Ishikawa (cell line): ENCODE measurements at regions not wholly inside any gene's neighbourhood (a gene's known extent, or its start where the extent isn't known, plus 50 kb on each side); places are given as distances from the start of the nearest gene placed in this dataset.

Experiments
- CEBPB ChIP-seq: IDR thresholded peaks from 2 replicates; pipeline ENCODE4 v1.6.1; 2012
- CREB1 ChIP-seq: IDR thresholded peaks from 2 replicates; pipeline ENCODE4 v1.6.1; 2012; ENCODE audit warnings: low read depth
- EP300 ChIP-seq: IDR thresholded peaks from 2 replicates; pipeline ENCODE4 v1.6.1; 2012; ENCODE audit warnings: borderline replicate concordance
- MAX ChIP-seq: IDR thresholded peaks from 2 replicates; pipeline ENCODE4 v1.6.1; 2012
- TAF1 ChIP-seq: IDR thresholded peaks from 2 replicates; pipeline ENCODE4 v1.6.1; 2012; ENCODE audit warnings: low read depth, mild to moderate bottlenecking

GRCh38 chr13:109976206-109976997 lies 190.0 kb upstream of the IRS2 start:
- TF ChIP-seq CREB1 (no peak), MAX (no peak), EP300 (no peak), TAF1 (no peak), CEBPB (no peak)
